ENCODE measurements at regions not wholly inside any gene's neighbourhood (a gene's known extent, or its start where the extent isn't known, plus 50 kb on each side); places are given as distances from the start of the nearest gene placed in this dataset.

DNA sequence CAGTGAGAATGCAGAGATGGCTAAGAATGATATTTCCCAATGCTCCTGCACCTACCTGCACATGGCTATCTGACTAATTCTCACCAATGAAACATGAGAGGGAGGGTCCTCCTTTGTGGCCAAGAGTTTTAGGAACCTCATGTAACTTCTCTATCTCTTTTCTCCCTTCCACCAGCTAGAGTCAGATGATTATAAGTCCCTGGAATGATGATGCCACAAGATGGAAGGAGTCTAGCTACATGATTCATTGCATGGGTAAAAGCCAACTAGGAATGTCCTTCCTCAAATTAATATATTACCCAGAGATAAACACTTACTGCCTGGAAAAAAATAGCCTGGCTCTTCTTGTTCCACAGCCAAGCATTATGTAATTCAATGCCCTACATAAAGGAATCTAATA lies 55.1 kb upstream of the AASS start:
- no peak overlapping the region for H3K4me3 ChIP-seq
- H3K27ac ChIP-seq: no peak overlapping the region
- no peaks in the 10 kb centered on the region for H3K27me3 ChIP-seq (replicated peaks; ENCODE audit: insufficient read depth)
- no peaks in the 10 kb centered on the region for H3K36me3 ChIP-seq
- TF ChIP-seq CTCF (IDR thresholded peaks at IDR 0.05) (no peak), POLR2A (IDR thresholded peaks at IDR 0.05) (no peak), POLR2AphosphoS5 (IDR thresholded peaks at IDR 0.05) (no peak)
- no peak for DNase-seq (ENCODE audit: low spot score)
- H3K9me3 ChIP-seq: no peaks in the 10 kb centered on the region
- intact Hi-C loops (cut with DNase I): no loop called here
- no peaks in the 10 kb centered on the region for H3K4me1 ChIP-seq (replicated peaks)

GRCh38 chr7:122198581-122198980 lies 54.5 kb upstream of the AASS start:
- WGBS: 69% methylated on average over 1 of the region's 1 CpG
- H3K9me3 ChIP-seq: no peaks in the 10 kb centered on the region
- DNase-seq (ENCODE audit: low spot score): no peak
- H3K4me3 ChIP-seq: no peak overlapping the region
- TF ChIP-seq POLR2AphosphoS5 (IDR thresholded peaks at IDR 0.05) (no peak), POLR2A (IDR thresholded peaks at IDR 0.05) (no peak), CTCF (IDR thresholded peaks at IDR 0.05) (no peak)
- no peaks in the 10 kb centered on the region for H3K27me3 ChIP-seq (replicated peaks; ENCODE audit: insufficient read depth)
- H3K27ac ChIP-seq: no peak overlapping the region
- H3K36me3 ChIP-seq: no peaks in the 10 kb centered on the region
- no peaks in the 10 kb centered on the region for H3K4me1 ChIP-seq (replicated peaks)
- intact Hi-C loops (cut with DNase I): no loop called here
